ENCODE measurements at regions not wholly inside any gene's neighbourhood (a gene's known extent, or its start where the extent isn't known, plus 50 kb on each side); places are given as distances from the start of the nearest gene placed in this dataset.

- Mint-ChIP-seq H3K27me3 (peaks cover 0 to 6% of the 10 kb centered on the region in 2 donors), H3K4me3 (no peak overlapping the region), H3K4me1 (no peaks in the 10 kb centered on the region), H3K27ac (no peak overlapping the region), H3K36me3 (no peaks in the 10 kb centered on the region), H3K9me3 (peaks cover 0 to 4% (median 0%) of the 10 kb centered on the region in 3 donors)
- ATAC-seq (replicated peaks in 1 of 4) (no peak), DNase-seq (no peak)
- Histone ChIP-seq H3K27ac (ENCODE audit: low read length) (no peak overlapping the region), H3K4me1 (ENCODE audit: control insufficient read depth in 1 of 2, extremely low read depth in 1 of 2, insufficient read depth in 2 of 2, low read length in 2 of 2) (no peaks in the 10 kb centered on the region), H3K4me3 (ENCODE audit: control insufficient read depth in 1 of 2, extremely low read depth in 1 of 2, low read length in 1 of 2) (no peak overlapping the region), H3K9me3 (no peaks in the 10 kb centered on the region), H3K27me3 (replicated peaks in 1 of 2; ENCODE audit: control insufficient read depth in 2 of 2, extremely low read depth in 1 of 2, insufficient read depth in 2 of 2, low read length in 1 of 2) (no peaks in the 10 kb centered on the region), H3K36me3 (ENCODE audit: control insufficient read depth in 2 of 2, extremely low read depth in 1 of 2, insufficient read depth in 1 of 2, low read length in 1 of 2) (no peaks in the 10 kb centered on the region)
- 86% methylated on average over 1 of the region's 4 CpGs for WGBS (ENCODE audit: insufficient coverage)
- ChIA-PET POLR2A (no interaction called here), CTCF (no interaction called here)
These were observed 197.4 kb downstream of the GAS1 start for GRCh38 chr9:86749894-86750255.

DNA sequence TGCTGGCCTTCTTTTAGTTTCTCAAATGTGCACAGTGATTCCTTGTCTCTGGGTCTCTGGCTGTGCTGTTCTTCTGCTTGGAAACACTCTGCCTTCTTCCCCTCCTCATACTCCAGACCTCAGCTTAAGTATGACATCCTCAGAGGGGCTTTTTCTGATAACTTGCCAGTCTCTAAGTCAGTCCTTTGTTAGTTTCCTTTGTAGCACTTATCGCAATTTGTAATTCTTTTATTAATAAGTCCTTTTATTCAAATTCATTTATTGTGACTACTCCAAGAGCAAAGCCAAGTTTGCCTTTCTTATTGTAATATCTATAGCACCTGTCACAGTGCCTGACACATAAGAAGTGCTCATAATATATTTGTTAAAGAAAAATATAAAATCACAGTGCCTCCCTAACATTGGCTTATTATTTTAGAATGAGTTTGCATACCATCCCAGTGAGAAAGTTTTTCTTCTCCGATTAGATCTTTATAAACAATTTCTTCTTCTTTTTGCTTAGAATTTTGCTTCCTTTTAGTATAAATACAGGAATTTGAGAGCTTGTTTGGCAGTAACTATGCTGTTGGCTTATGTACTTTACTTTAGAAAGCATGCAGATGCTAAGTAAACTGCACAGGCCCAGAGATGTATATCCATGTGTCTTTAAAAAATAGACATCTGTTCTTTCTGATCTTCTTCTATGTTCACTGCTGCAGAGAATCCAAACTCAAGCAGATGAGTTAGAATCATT, 198.0 kb downstream of the GAS1 start:
- H3K27me3 ChIP-seq (replicated peaks in 1 of 2; ENCODE audit: control insufficient read depth in 2 of 2, extremely low read depth in 1 of 2, insufficient read depth in 2 of 2, low read length in 1 of 2), result no peaks in the 10 kb centered on the region
- no peak overlapping the region for H3K4me3 ChIP-seq (ENCODE audit: control insufficient read depth in 1 of 2, extremely low read depth in 1 of 2, low read length in 1 of 2)
- H3K9me3 ChIP-seq, result no peaks in the 10 kb centered on the region
- Mint-ChIP-seq H3K27me3 (peaks cover 0 to 6% of the 10 kb centered on the region in 2 donors), H3K27ac (no peak overlapping the region), H3K9me3 (peaks cover 0 to 4% (median 0%) of the 10 kb centered on the region in 3 donors), H3K4me1 (no peaks in the 10 kb centered on the region), H3K36me3 (no peaks in the 10 kb centered on the region), H3K4me3 (no peak overlapping the region)
- CTCF ChIA-PET, result no interaction called here
- no peak overlapping the region for H3K27ac ChIP-seq (ENCODE audit: low read length)
- no peaks in the 10 kb centered on the region for H3K4me1 ChIP-seq (ENCODE audit: control insufficient read depth in 1 of 2, extremely low read depth in 1 of 2, insufficient read depth in 2 of 2, low read length in 2 of 2)
- POLR2A ChIA-PET, result no interaction called here
- no CpG with 5 or more reads among the region's 2 CpGs for WGBS (ENCODE audit: insufficient coverage)
- ATAC-seq (replicated peaks in 1 of 4) (no peak), DNase-seq (no peak)
- no peaks in the 10 kb centered on the region for H3K36me3 ChIP-seq (ENCODE audit: control insufficient read depth in 2 of 2, extremely low read depth in 1 of 2, insufficient read depth in 1 of 2, low read length in 1 of 2)

- Histone ChIP-seq H3K27ac (ENCODE audit: low read length) (no peak overlapping the region), H3K27me3 (replicated peaks in 1 of 2; ENCODE audit: control insufficient read depth in 2 of 2, extremely low read depth in 1 of 2, insufficient read depth in 2 of 2, low read length in 1 of 2) (no peaks in the 10 kb centered on the region), H3K4me3 (ENCODE audit: control insufficient read depth in 1 of 2, extremely low read depth in 1 of 2, low read length in 1 of 2) (no peak overlapping the region), H3K4me1 (ENCODE audit: control insufficient read depth in 1 of 2, extremely low read depth in 1 of 2, insufficient read depth in 2 of 2, low read length in 2 of 2) (no peaks in the 10 kb centered on the region), H3K36me3 (ENCODE audit: control insufficient read depth in 2 of 2, extremely low read depth in 1 of 2, insufficient read depth in 1 of 2, low read length in 1 of 2) (no peaks in the 10 kb centered on the region), H3K9me3 (no peaks in the 10 kb centered on the region)
- peaks cover 2 to 3% of the 10 kb centered on the region in 2 donors for H3K27me3 Mint-ChIP-seq
- no peaks in the 10 kb centered on the region for H3K9me3 Mint-ChIP-seq
- POLR2A ChIA-PET, result no interaction called here
- no peak overlapping the region for H3K27ac Mint-ChIP-seq
- no peaks in the 10 kb centered on the region for H3K4me1 Mint-ChIP-seq
- H3K4me3 Mint-ChIP-seq, result no peak overlapping the region
- H3K36me3 Mint-ChIP-seq, result no peaks in the 10 kb centered on the region
- no CpG with 5 or more reads among the region's 2 CpGs for WGBS (ENCODE audit: insufficient coverage)
- DNase-seq (no peak), ATAC-seq (replicated peaks in 1 of 4) (no peak)
- CTCF ChIA-PET, result no interaction called here
These were observed 199.6 kb downstream of the GAS1 start for GRCh38 chr9:86747711-86748110.

- Histone ChIP-seq H3K4me3 (ENCODE audit: control insufficient read depth in 1 of 2, extremely low read depth in 1 of 2, low read length in 1 of 2) (no peak overlapping the region), H3K27ac (ENCODE audit: low read length) (no peak overlapping the region), H3K9me3 (no peaks in the 10 kb centered on the region), H3K27me3 (replicated peaks in 1 of 2; ENCODE audit: control insufficient read depth in 2 of 2, extremely low read depth in 1 of 2, insufficient read depth in 2 of 2, low read length in 1 of 2) (no peaks in the 10 kb centered on the region), H3K4me1 (ENCODE audit: control insufficient read depth in 1 of 2, extremely low read depth in 1 of 2, insufficient read depth in 2 of 2, low read length in 2 of 2) (no peaks in the 10 kb centered on the region), H3K36me3 (ENCODE audit: control insufficient read depth in 2 of 2, extremely low read depth in 1 of 2, insufficient read depth in 1 of 2, low read length in 1 of 2) (no peaks in the 10 kb centered on the region)
- Mint-ChIP-seq H3K4me1 (no peaks in the 10 kb centered on the region), H3K9me3 (peaks cover 0 to 6% (median 0%) of the 10 kb centered on the region in 3 donors), H3K27ac (no peak overlapping the region), H3K4me3 (no peak overlapping the region), H3K27me3 (peaks cover 0 to 2% of the 10 kb centered on the region in 2 donors), H3K36me3 (no peaks in the 10 kb centered on the region)
- ATAC-seq (replicated peaks in 1 of 4), result no peak
- ChIA-PET POLR2A (no interaction called here), CTCF (no interaction called here)
- no peak for DNase-seq
- WGBS (ENCODE audit: insufficient coverage), result no CpG with 5 or more reads among the region's 8 CpGs
These were observed 205.7 kb downstream of the GAS1 start for GRCh38 chr9:86741311-86742208.

GRCh38 chr9:86735772-86736458, 211.4 kb downstream of the GAS1 start:
- Histone ChIP-seq H3K9me3 (no peaks in the 10 kb centered on the region), H3K4me3 (ENCODE audit: control insufficient read depth in 1 of 2, extremely low read depth in 1 of 2, low read length in 1 of 2) (no peak overlapping the region), H3K27ac (ENCODE audit: low read length) (no peak overlapping the region), H3K27me3 (replicated peaks in 1 of 2; ENCODE audit: control insufficient read depth in 2 of 2, extremely low read depth in 1 of 2, insufficient read depth in 2 of 2, low read length in 1 of 2) (no peaks in the 10 kb centered on the region), H3K4me1 (ENCODE audit: control insufficient read depth in 1 of 2, extremely low read depth in 1 of 2, insufficient read depth in 2 of 2, low read length in 2 of 2) (no peaks in the 10 kb centered on the region), H3K36me3 (ENCODE audit: control insufficient read depth in 2 of 2, extremely low read depth in 1 of 2, insufficient read depth in 1 of 2, low read length in 1 of 2) (no peaks in the 10 kb centered on the region)
- peaks cover 0 to 5% of the 10 kb centered on the region in 2 donors for H3K27me3 Mint-ChIP-seq
- ChIA-PET POLR2A (no interaction called here), CTCF (no interaction called here)
- no peak for ATAC-seq (replicated peaks in 1 of 4)
- no peaks in the 10 kb centered on the region for H3K4me1 Mint-ChIP-seq
- 75% methylated on average over 3 of the region's 6 CpGs for WGBS (ENCODE audit: insufficient coverage)
- no peak overlapping the region for H3K4me3 Mint-ChIP-seq
- no peak for DNase-seq
- peaks cover 0 to 11% (median 0%) of the 10 kb centered on the region in 3 donors for H3K9me3 Mint-ChIP-seq
- no peak overlapping the region for H3K27ac Mint-ChIP-seq
- H3K36me3 Mint-ChIP-seq, result no peaks in the 10 kb centered on the region

DNA sequence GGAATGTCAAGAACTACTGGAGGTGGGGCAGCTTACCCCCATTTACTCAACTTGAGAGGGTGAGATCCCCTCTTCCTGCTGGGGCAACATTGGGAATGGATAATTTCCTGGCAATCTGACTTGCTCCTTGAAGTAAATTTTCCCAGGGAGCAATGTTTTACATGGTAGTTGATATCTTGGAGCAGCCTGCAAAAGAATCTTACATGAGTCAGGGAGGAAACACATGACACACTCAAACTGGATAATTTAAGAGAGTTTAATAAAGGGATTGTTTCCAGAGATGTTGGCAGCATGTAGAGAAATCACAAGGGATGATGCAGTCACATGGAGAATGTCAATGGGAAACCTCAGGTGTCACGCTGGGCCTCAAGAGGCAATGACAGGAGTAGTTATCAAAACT, 212.5 kb downstream of the GAS1 start:
- no peak for DNase-seq
- Histone ChIP-seq H3K36me3 (ENCODE audit: control insufficient read depth in 2 of 2, extremely low read depth in 1 of 2, insufficient read depth in 1 of 2, low read length in 1 of 2) (no peaks in the 10 kb centered on the region), H3K4me1 (ENCODE audit: control insufficient read depth in 1 of 2, extremely low read depth in 1 of 2, insufficient read depth in 2 of 2, low read length in 2 of 2) (no peaks in the 10 kb centered on the region), H3K9me3 (no peaks in the 10 kb centered on the region), H3K4me3 (ENCODE audit: control insufficient read depth in 1 of 2, extremely low read depth in 1 of 2, low read length in 1 of 2) (no peak overlapping the region), H3K27ac (ENCODE audit: low read length) (no peak overlapping the region), H3K27me3 (replicated peaks in 1 of 2; ENCODE audit: control insufficient read depth in 2 of 2, extremely low read depth in 1 of 2, insufficient read depth in 2 of 2, low read length in 1 of 2) (no peaks in the 10 kb centered on the region)
- WGBS (ENCODE audit: insufficient coverage), result 29% methylated on average over 1 of the region's 1 CpG
- ChIA-PET CTCF (no interaction called here), POLR2A (no interaction called here)
- Mint-ChIP-seq H3K36me3 (no peaks in the 10 kb centered on the region), H3K27me3 (peaks cover 0 to 5% of the 10 kb centered on the region in 2 donors), H3K27ac (no peak overlapping the region), H3K4me1 (no peaks in the 10 kb centered on the region), H3K4me3 (no peak overlapping the region), H3K9me3 (peaks cover 0 to 11% (median 0%) of the 10 kb centered on the region in 3 donors)
- ATAC-seq (replicated peaks in 1 of 4), result no peak
